ENCODE measurements at regions not wholly inside any gene's neighbourhood (a gene's known extent, or its start where the extent isn't known, plus 50 kb on each side); places are given as distances from the start of the nearest gene placed in this dataset.

GRCh38 chr5:101877451-101877850 is 418.6 kb downstream of the SLCO4C1 start:
- Histone ChIP-seq H2BK5ac (ENCODE audit: low read depth, low read length) (no peak overlapping the region), H2BK12ac (ENCODE audit: low read depth, low read length) (no peak overlapping the region), H3K79me1 (ENCODE audit: low read depth, low read length) (no peaks in the 10 kb centered on the region), H2BK120ac (replicated peaks; ENCODE audit: low read depth, low read length) (no peak overlapping the region), H3K27ac (ENCODE audit: low read depth, low read length) (no peak overlapping the region), H4K8ac (ENCODE audit: extremely low read depth, insufficient read depth, low read length) (no peak overlapping the region), H3K56ac (replicated peaks; ENCODE audit: insufficient read length, low read depth, low read length) (no peak overlapping the region), H2BK20ac (ENCODE audit: low read length) (no peak overlapping the region), H4K20me1 (replicated peaks in 1 of 2; ENCODE audit: control insufficient read depth in 1 of 2, insufficient read depth in 2 of 2, low read length in 2 of 2) (no peaks in the 10 kb centered on the region), H2AFZ (ENCODE audit: low read length) (no peak overlapping the region), H3K4me2 (ENCODE audit: insufficient read depth in 1 of 2, low read depth in 2 of 2, low read length in 2 of 2) (no peak overlapping the region), H3K36me3 (ENCODE audit: control insufficient read depth in 2 of 4, insufficient read depth in 4 of 4, low read length in 3 of 4) (no peaks in the 10 kb centered on the region), H2AK5ac (ENCODE audit: low read depth, low read length) (no peak overlapping the region), H4K91ac (replicated peaks; ENCODE audit: insufficient read length, low read length) (no peak overlapping the region), H3K23me2 (ENCODE audit: low read depth, low read length) (no peaks in the 10 kb centered on the region; the same call in 1 of the 2 replicates), H3K4ac (replicated peaks; ENCODE audit: insufficient read length, low read depth, low read length) (no peak overlapping the region), H2BK15ac (ENCODE audit: low read length) (no peak overlapping the region), H3K4me3 (ENCODE audit: extremely low read depth in 1 of 4, insufficient read depth in 2 of 4, low read depth in 3 of 4, low read length in 4 of 4) (no peak overlapping the region), H3K9me3 (ENCODE audit: insufficient read depth in 2 of 2, low read depth in 1 of 2, low read length in 1 of 2) (no peaks in the 10 kb centered on the region), H4K5ac (ENCODE audit: insufficient read length, low read depth, low read length) (no peak overlapping the region), H3K14ac (ENCODE audit: insufficient read length) (no peak overlapping the region), H3K9ac (replicated peaks in 1 of 4; ENCODE audit: extremely low read depth in 1 of 4, low read depth in 3 of 4, low read length in 3 of 4) (no peak overlapping the region), H3K18ac (ENCODE audit: extremely low read depth, low read length) (no peak overlapping the region), H3K79me2 (ENCODE audit: control insufficient read depth in 1 of 2, insufficient read depth in 2 of 2, low read length in 2 of 2) (no peaks in the 10 kb centered on the region), H3K4me1 (replicated peaks in 1 of 4; ENCODE audit: control insufficient read depth in 3 of 4, insufficient read depth in 4 of 4, low read length in 3 of 4) (no peaks in the 10 kb centered on the region), H3K27me3 (replicated peaks in 1 of 4; ENCODE audit: control insufficient read depth in 3 of 4, extremely low read depth in 1 of 4, insufficient read depth in 3 of 4, low read length in 3 of 4) (no peaks in the 10 kb centered on the region), H3K23ac (ENCODE audit: insufficient read length) (no peak overlapping the region)
- POLR2A ChIA-PET (ENCODE audit: partially characterized antibody): no interaction called here
- FAIRE-seq (no peak), DNase-seq (ENCODE audit: low read depth in 1 of 2, low spot score in 2 of 2) (no peak)
- WGBS, 2 experiments (ENCODE audit: extremely low coverage in 1 of 2, insufficient coverage in 1 of 2, insufficient read length in 1 of 2, insufficient replicate concordance in 2 of 2, low coverage in 1 of 2, low lambda C conversion rate in 2 of 2, missing lambda C conversion rate in 1 of 2): 90% methylated on average over 1 of the region's 1 CpG; no CpG with 5 or more reads in 1 of the 2 experiments
- CTCF ChIA-PET (ENCODE audit: partially characterized antibody): interaction anchor here (0.5 kb wide), 1 partner anchor 268 kb away, joined by 3 read pairs; no protein-coding TSS in a partner anchor
- no peak for TF ChIP-seq CHD7 (IDR thresholded peaks at IDR 0.05; ENCODE audit: insufficient replicate concordance, low read length)

Data from H1 (cell line).